IMR-90 (cell line): ENCODE measurements at regions not wholly inside any gene's neighbourhood (a gene's known extent, or its start where the extent isn't known, plus 50 kb on each side); places are given as distances from the start of the nearest gene placed in this dataset.

ENCODE experiments used
- ATAC-seq: fragments of 200-7000 bp; cut with Tn5 transposase; 2 replicates; pipeline ENCODE4 v1.9.1; 2020; ENCODE audit warnings: low read depth, mild to moderate bottlenecking, moderate library complexity
- BruUV-seq: library from RNA; stranded (reverse); fragments of 400-500 nt; replicated peaks from 2 replicates; lab custom pipeline; 2021; lab: Mats Ljungman, UMichigan
- CTCF ChIA-PET: fragments of 300-600 bp; formaldehyde crosslinking; extraction: SDS; loops from one replicate; lab custom pipeline; 2021; ENCODE audit warnings: antibody characterized with exemption; lab: Yijun Ruan, JAX
- POLR2A ChIA-PET: fragments of 300-600 bp; sonication (Branson Sonifier 250); formaldehyde crosslinking; loops from one replicate; lab custom pipeline; 2022; ENCODE audit warnings: antibody characterized with exemption; ENCODE audit not compliant: unreplicated experiment; lab: Charles Lee
- DNase-seq: peaks from one replicate; pipeline ENCODE4 v3.0.0; 2013
- H2AFZ ChIP-seq: replicated peaks from 2 replicates; pipeline ENCODE3; 2013; ENCODE audit warnings: low read length, mild to moderate bottlenecking; ENCODE audit not compliant: poor library complexity
- H2AK5ac ChIP-seq: 2 replicates; pipeline ENCODE4 v1.6.1; 2013; ENCODE audit warnings: low read depth, low read length, inconsistent platforms
- H2AK9ac ChIP-seq: replicated peaks from 2 replicates; pipeline ENCODE3; 2013; ENCODE audit warnings: mild to moderate bottlenecking, low read depth, low read length, moderate library complexity; ENCODE audit not compliant: poor library complexity
- H2BK120ac ChIP-seq: 2 replicates; pipeline ENCODE4 v1.6.1; 2013; ENCODE audit warnings: low read depth, low read length, inconsistent platforms
- H2BK15ac ChIP-seq: 3 replicates; pipeline ENCODE4 v1.6.1; 2013; ENCODE audit warnings: low read depth, low read length, inconsistent platforms
- H2BK20ac ChIP-seq: 2 replicates; pipeline ENCODE4 v1.6.1; 2013; ENCODE audit warnings: low read depth, mild to moderate bottlenecking, inconsistent platforms, low read length, moderate library complexity
- H2BK5ac ChIP-seq: 2 replicates; pipeline ENCODE4 v1.6.1; 2013; ENCODE audit warnings: mild to moderate bottlenecking, low read depth, low read length, inconsistent platforms; ENCODE audit not compliant: poor library complexity, severe bottlenecking
- H3K14ac ChIP-seq: replicated peaks from 2 replicates; pipeline ENCODE4 v1.6.1; 2013; ENCODE audit warnings: low read depth, low read length, inconsistent platforms
- H3K18ac ChIP-seq: 2 replicates; pipeline ENCODE4 v1.6.1; 2013; ENCODE audit warnings: low read depth, low read length, control low read depth
- H3K23ac ChIP-seq: 2 replicates; pipeline ENCODE4 v1.6.1; 2013; ENCODE audit warnings: low read depth, low read length, inconsistent platforms
- H3K27ac ChIP-seq: 2 replicates; pipeline ENCODE4 v1.5.1; 2013; ENCODE audit warnings: mild to moderate bottlenecking, control low read depth, low read length; ENCODE audit not compliant: insufficient read depth
- H3K27me3 ChIP-seq: 2 replicates; pipeline ENCODE4 v1.6.1; 2013; ENCODE audit warnings: low read length; ENCODE audit not compliant: control insufficient read depth, insufficient read depth
- H3K36me3 ChIP-seq: 2 replicates; pipeline ENCODE4 v1.6.1; 2013; ENCODE audit warnings: low read length, mixed read lengths; ENCODE audit not compliant: control insufficient read depth, insufficient read depth
- H3K4ac ChIP-seq: 2 replicates; pipeline ENCODE4 v1.6.1; 2013; ENCODE audit warnings: low read depth, low read length, inconsistent platforms
- H3K4me1 ChIP-seq: 2 replicates; pipeline ENCODE4 v1.6.1; 2013; ENCODE audit warnings: low read length, mixed read lengths; ENCODE audit not compliant: control insufficient read depth, insufficient read depth
- H3K4me2 ChIP-seq: 2 replicates; pipeline ENCODE4 v1.6.1; 2013; ENCODE audit warnings: low read depth, mild to moderate bottlenecking, control low read depth, low read length, moderate library complexity
- H3K4me3 ChIP-seq: 2 replicates; pipeline ENCODE4 v1.5.1; 2013; ENCODE audit warnings: low read depth, mild to moderate bottlenecking, control low read depth, low read length, moderate library complexity; ENCODE audit not compliant: insufficient read depth
- H3K56ac ChIP-seq: 2 replicates; pipeline ENCODE4 v1.6.1; 2013; ENCODE audit warnings: low read length, inconsistent platforms; ENCODE audit not compliant: insufficient read depth; ENCODE audit errors: extremely low read depth
- H3K79me1 ChIP-seq, 2 experiments: 2 replicates each; pipeline ENCODE4 v1.6.1; 2013; ENCODE audit warnings: low read length in 2 of 2, inconsistent platforms in 1 of 2, low read depth in 1 of 2
- H3K9ac ChIP-seq: 2 replicates; pipeline ENCODE4 v1.6.1; 2013; ENCODE audit warnings: low read depth, low read length, control low read depth
- H3K9me1 ChIP-seq: 2 replicates; pipeline ENCODE4 v1.6.1; 2013; ENCODE audit warnings: low read length, inconsistent platforms; ENCODE audit not compliant: insufficient read depth
- H3K9me3 ChIP-seq: 2 replicates; pipeline ENCODE4 v1.6.1; 2013; ENCODE audit warnings: low read length; ENCODE audit not compliant: control insufficient read depth, insufficient read depth
- H4K20me1 ChIP-seq: 2 replicates; pipeline ENCODE4 v1.6.1; 2013; ENCODE audit warnings: low read length, inconsistent platforms; ENCODE audit not compliant: insufficient read depth
- H4K5ac ChIP-seq: 2 replicates; pipeline ENCODE4 v1.6.1; 2013; ENCODE audit warnings: mild to moderate bottlenecking, low read depth, low read length, control low read depth
- H4K8ac ChIP-seq, 2 experiments: 2 replicates each; pipeline ENCODE4 v1.6.1; 2013; ENCODE audit warnings: low read depth in 2 of 2, low read length in 2 of 2, control low read depth in 1 of 2, inconsistent platforms in 1 of 2
- H4K91ac ChIP-seq: 2 replicates; pipeline ENCODE4 v1.6.1; 2013; ENCODE audit warnings: low read depth, low read length, inconsistent platforms; ENCODE audit not compliant: insufficient read depth
- FOS ChIP-seq: fragments of 150-350 bp; IDR thresholded peaks from 2 replicates; pipeline ENCODE4 v1.6.1; 2016; ENCODE audit warnings: low read depth, low read length
- MAFK ChIP-seq: IDR thresholded peaks from 2 replicates; pipeline ENCODE4 v1.6.1; 2012; ENCODE audit warnings: low read depth, low read length, improper control_type of control experiment
- NFE2L2 ChIP-seq: fragments of 150-350 bp; IDR thresholded peaks from 2 replicates; pipeline ENCODE4 v1.6.1; 2016; ENCODE audit warnings: low read depth, mild to moderate bottlenecking, low read length
- WGBS, 2 experiments: methylation state at CpG; one replicate each; pipeline versions ENCODE4 v1.1.5 to v1.1.7; 2013; ENCODE audit warnings: missing lambda C conversion rate in 2 of 2; ENCODE audit not compliant: insufficient read length in 1 of 2; ENCODE audit errors: extremely low coverage in 2 of 2; 5-methylcytosine and 5-hydroxymethylcytosine counted together
- dilution Hi-C: fragments of 300-500 bp; cut with HindIII; formaldehyde crosslinking; loops from one replicate; pipeline ENCODE4 v1.14.3; 2018; ENCODE audit warnings: low sequenced_read_pairs; ENCODE audit not compliant: unreplicated experiment
- in situ Hi-C: fragments of 300-500 bp; cut with MboI; formaldehyde crosslinking; loops from 3 replicates; pipeline ENCODE4 v1.14.3; 2019; ENCODE audit warnings: low sequenced_read_pairs, inconsistent platforms, mixed read lengths
- intact Hi-C: fragments of 100-400 bp; cut with micrococcal nuclease; formaldehyde crosslinking; loops from 2 replicates; pipeline ENCODE4 v1.10.0; 2022

DNA sequence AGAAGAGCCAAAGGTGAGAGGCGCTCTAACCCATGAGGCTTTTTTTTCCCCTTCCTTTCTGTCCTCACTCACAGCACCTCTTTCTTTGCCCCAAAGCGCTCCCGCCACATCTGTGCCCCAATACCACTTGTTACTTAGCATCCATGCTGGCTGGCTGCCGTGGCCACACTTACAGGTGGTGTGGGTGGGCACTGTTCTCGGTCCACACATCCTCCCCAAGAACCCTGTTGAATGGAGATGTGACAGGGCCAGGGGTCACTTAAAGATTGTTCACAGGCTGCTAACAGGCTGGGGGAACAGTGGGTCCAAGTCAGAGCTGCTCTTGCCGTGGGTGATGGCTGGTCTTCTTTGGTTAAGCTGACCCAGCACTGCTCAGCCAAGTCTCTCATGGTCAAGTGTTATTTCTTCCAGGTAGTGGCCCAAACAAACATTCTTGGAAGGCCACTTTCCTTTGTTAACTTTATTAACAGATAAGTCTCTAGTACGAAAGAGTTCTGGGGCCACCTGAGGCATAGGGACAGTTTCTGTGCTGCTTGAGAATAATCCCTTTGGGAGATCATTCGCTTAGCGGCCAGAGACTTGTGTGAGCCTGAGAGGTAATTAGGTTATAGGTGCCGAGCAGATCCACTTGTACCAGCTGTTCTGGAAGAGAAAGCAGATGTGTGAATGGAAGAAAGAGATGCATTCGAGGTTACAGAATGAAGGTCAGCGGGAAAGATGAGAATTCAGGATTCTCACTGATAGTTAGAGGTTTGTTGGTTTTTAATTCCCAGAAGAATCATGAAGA is 62.6 kb upstream of the IRF2BP2 start:
- Histone ChIP-seq H3K9me1 (peaks cover 7% of the 10 kb centered on the region; the same call in 1 of the 2 replicates), H2BK5ac (no peak overlapping the region), H3K4me3 (no peak overlapping the region), H3K56ac (no peak overlapping the region), H3K36me3 (no peaks in the 10 kb centered on the region), H3K23ac (no peak overlapping the region), H3K27ac (no peak overlapping the region), H3K9me3 (peaks cover 8% of the 10 kb centered on the region), H3K4ac (no peak overlapping the region), H2BK20ac (no peak overlapping the region), H2BK120ac (no peak overlapping the region), H3K27me3 (no peaks in the 10 kb centered on the region), H2AFZ (no peak overlapping the region), H4K8ac (no peak overlapping the region), H4K5ac (no peak overlapping the region), H2AK5ac (no peak overlapping the region), H3K14ac (no peak overlapping the region), H3K4me1 (no peaks in the 10 kb centered on the region; the same call in 1 of the 2 replicates), H2AK9ac (no peak overlapping the region), H4K91ac (no peak overlapping the region), H4K20me1 (no peaks in the 10 kb centered on the region), H2BK15ac (no peak overlapping the region), H3K4me2 (no peak overlapping the region), H3K18ac (no peak overlapping the region), H3K79me1 (no peaks in the 10 kb centered on the region), H3K9ac (no peak overlapping the region)
- no peak for TF ChIP-seq NFE2L2
- no peak for TF ChIP-seq MAFK
- TF ChIP-seq FOS: no peak
- dilution Hi-C loops: no loop called here
- intact Hi-C loops: no loop called here
- 95% methylated on average over 2 of the region's 12 CpGs; no CpG with 5 or more reads in 1 of the 2 experiments for WGBS, 2 experiments
- ChIA-PET POLR2A (interaction anchor here (0.6 kb wide), 1 partner anchor 298 kb away, joined by 4 read pairs; no protein-coding TSS in a partner anchor), CTCF (no interaction called here)
- in situ Hi-C loops: no loop called here
- DNase-seq (no peak), ATAC-seq (no peak)
- BruUV-seq: no TSS peak
